ENCODE measurements at regions not wholly inside any gene's neighbourhood (a gene's known extent, or its start where the extent isn't known, plus 50 kb on each side); places are given as distances from the start of the nearest gene placed in this dataset.

DNA sequence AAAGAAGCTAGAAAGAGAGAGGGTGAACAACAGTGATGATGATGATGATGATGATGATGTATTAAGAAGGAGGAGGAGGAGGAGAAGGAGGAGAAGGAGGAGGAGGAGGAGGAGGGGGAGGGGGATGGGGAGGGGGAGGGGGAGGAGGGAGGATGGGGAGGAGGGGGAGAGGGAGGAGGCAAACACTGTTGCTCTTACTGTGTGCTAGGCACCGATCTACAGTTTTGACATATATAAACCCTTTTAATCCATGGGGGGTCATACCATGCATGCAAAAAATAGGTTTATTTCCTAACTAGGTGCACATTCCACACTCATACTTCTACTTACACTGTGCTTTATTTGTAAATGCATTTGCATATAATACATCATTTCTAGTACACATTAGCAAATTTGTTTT lies 482.8 kb upstream of the FAM241A start:
- Histone ChIP-seq H3K4me3 (no peak overlapping the region), H3K4me1 (no peaks in the 10 kb centered on the region), H3K9me3 (no peaks in the 10 kb centered on the region), H3K36me3 (no peaks in the 10 kb centered on the region), H3K27me3 (no peaks in the 10 kb centered on the region), H3K27ac (no peak overlapping the region)
- no peak for DNase-seq (ENCODE audit: low spot score in 2 of 2)
- WGBS = 77% methylated on average over 1 of the region's 1 CpG
- no peak for TF ChIP-seq POLR2AphosphoS5 (IDR thresholded peaks at IDR 0.05)
- no peak for TF ChIP-seq EP300 (IDR thresholded peaks at IDR 0.05)
- TF ChIP-seq, protein P1, sequence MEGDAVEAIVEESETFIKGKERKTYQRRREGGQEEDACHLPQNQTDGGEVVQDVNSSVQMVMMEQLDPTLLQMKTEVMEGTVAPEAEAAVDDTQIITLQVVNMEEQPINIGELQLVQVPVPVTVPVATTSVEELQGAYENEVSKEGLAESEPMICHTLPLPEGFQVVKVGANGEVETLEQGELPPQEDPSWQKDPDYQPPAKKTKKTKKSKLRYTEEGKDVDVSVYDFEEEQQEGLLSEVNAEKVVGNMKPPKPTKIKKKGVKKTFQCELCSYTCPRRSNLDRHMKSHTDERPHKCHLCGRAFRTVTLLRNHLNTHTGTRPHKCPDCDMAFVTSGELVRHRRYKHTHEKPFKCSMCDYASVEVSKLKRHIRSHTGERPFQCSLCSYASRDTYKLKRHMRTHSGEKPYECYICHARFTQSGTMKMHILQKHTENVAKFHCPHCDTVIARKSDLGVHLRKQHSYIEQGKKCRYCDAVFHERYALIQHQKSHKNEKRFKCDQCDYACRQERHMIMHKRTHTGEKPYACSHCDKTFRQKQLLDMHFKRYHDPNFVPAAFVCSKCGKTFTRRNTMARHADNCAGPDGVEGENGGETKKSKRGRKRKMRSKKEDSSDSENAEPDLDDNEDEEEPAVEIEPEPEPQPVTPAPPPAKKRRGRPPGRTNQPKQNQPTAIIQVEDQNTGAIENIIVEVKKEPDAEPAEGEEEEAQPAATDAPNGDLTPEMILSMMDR (IDR thresholded peaks at IDR 0.05) = no peak
- no peak for TF ChIP-seq POLR2A (IDR thresholded peaks at IDR 0.05)

- no peak for DNase-seq (ENCODE audit: low spot score in 2 of 2)
- Histone ChIP-seq H3K36me3 (no peaks in the 10 kb centered on the region), H3K4me3 (no peak overlapping the region), H3K27me3 (no peaks in the 10 kb centered on the region), H3K4me1 (no peaks in the 10 kb centered on the region), H3K27ac (no peak overlapping the region), H3K9me3 (no peaks in the 10 kb centered on the region)
- WGBS = 29% methylated on average over 1 of the region's 1 CpG
- TF ChIP-seq, protein P1 (IDR thresholded peaks at IDR 0.05) = no peak
- no peak for TF ChIP-seq EP300 (IDR thresholded peaks at IDR 0.05)
- no peak for TF ChIP-seq POLR2AphosphoS5 (IDR thresholded peaks at IDR 0.05)
- no peak for TF ChIP-seq POLR2A (IDR thresholded peaks at IDR 0.05)
Observed at GRCh38 chr4:111664308-111664945, 480.8 kb upstream of the FAM241A start.

- TF ChIP-seq POLR2AphosphoS5 (IDR thresholded peaks at IDR 0.05) (no peak), POLR2A (IDR thresholded peaks at IDR 0.05) (no peak), EP300 (IDR thresholded peaks at IDR 0.05) (no peak)
- TF ChIP-seq, protein P1 (IDR thresholded peaks at IDR 0.05) = no peak
- Histone ChIP-seq H3K9me3 (no peaks in the 10 kb centered on the region), H3K4me1 (no peaks in the 10 kb centered on the region), H3K27me3 (no peaks in the 10 kb centered on the region), H3K36me3 (no peaks in the 10 kb centered on the region), H3K4me3 (no peak overlapping the region), H3K27ac (no peak overlapping the region)
- no peak for DNase-seq (ENCODE audit: low spot score in 2 of 2)
- 79% methylated on average over 2 of the region's 2 CpGs for WGBS
Observed at GRCh38 chr4:111666826-111667360, 478.4 kb upstream of the FAM241A start.

GRCh38 chr4:111671756-111672155 lies 473.5 kb upstream of the FAM241A start:
- TF ChIP-seq, protein P1 (IDR thresholded peaks at IDR 0.05) = no peak
- TF ChIP-seq EP300 (IDR thresholded peaks at IDR 0.05) = no peak
- TF ChIP-seq POLR2AphosphoS5 (IDR thresholded peaks at IDR 0.05) = no peak
- no peak for TF ChIP-seq POLR2A (IDR thresholded peaks at IDR 0.05)

DNA sequence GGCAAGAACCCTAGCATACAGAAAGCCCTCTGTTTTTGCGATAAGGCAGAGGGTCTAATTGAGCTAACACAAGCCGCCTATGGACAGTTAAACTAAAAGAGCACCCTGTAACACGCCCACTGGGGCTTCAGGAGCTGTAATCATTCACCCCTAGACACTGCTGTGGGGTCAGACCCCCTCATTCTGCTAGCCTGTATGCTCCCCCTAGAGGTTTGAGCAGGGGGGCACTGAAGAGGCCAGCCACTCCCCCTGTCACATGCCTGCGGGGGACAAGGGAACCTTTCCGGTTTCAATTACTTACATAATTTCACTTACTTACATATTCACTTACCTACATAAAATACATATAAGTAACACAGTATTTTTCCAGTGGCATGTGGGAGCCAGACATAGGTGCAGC lies 469.5 kb upstream of the FAM241A start:
- 91% methylated on average over 5 of the region's 5 CpGs for WGBS
- DNase-seq (ENCODE audit: low spot score in 2 of 2) = no peak
- H3K27me3 ChIP-seq = no peaks in the 10 kb centered on the region
- no peak overlapping the region for H3K4me3 ChIP-seq
- H3K36me3 ChIP-seq = no peaks in the 10 kb centered on the region
- H3K4me1 ChIP-seq = no peaks in the 10 kb centered on the region
- H3K27ac ChIP-seq = no peak overlapping the region
- H3K9me3 ChIP-seq = no peaks in the 10 kb centered on the region
- no peak for TF ChIP-seq EP300 (IDR thresholded peaks at IDR 0.05)
- TF ChIP-seq, protein P1 (IDR thresholded peaks at IDR 0.05) = no peak
- TF ChIP-seq POLR2AphosphoS5 (IDR thresholded peaks at IDR 0.05) = no peak
- no peak for TF ChIP-seq POLR2A (IDR thresholded peaks at IDR 0.05)

More at GRCh38 chr4:111671756-111672155, 473.5 kb upstream of the FAM241A start:
- Histone ChIP-seq H3K4me3 (no peak overlapping the region), H3K27ac (no peak overlapping the region), H3K4me1 (no peaks in the 10 kb centered on the region), H3K9me3 (no peaks in the 10 kb centered on the region), H3K36me3 (no peaks in the 10 kb centered on the region), H3K27me3 (no peaks in the 10 kb centered on the region)
- DNase-seq (ENCODE audit: low spot score in 2 of 2) = no peak
- WGBS = 41% methylated on average over 2 of the region's 2 CpGs

Measured in suprapubic skin (tissue), 4 donors.